Activated naive CD4-positive, alpha-beta T cell (primary cell): ENCODE measurements at regions not wholly inside any gene's neighbourhood (a gene's known extent, or its start where the extent isn't known, plus 50 kb on each side); places are given as distances from the start of the nearest gene placed in this dataset.

Source experiments
- DNase-seq, 4 experiments: peaks; one replicate each; lab custom pipeline; 2025; lab: John Stamatoyannopoulos, UW

DNA sequence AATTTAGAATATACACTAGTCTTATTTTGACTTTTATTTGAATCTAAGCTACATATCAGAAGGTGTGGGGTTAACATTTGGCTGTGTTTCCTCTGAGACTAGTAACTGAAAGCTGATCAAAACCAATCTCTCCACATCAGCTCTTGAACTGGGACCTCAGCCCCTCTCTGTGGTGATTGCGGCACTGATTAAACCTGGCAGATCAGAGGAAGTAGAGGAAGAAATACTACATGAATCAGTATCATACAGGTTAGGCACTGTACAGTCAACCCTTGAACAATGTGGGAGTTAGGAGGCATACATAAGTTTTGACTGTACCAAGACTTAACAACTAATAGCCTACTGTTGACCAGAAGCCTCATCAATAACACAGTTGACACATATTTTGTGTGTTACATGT is 122.5 kb upstream of the C1orf87 start:
- no peak for DNase-seq

DNA sequence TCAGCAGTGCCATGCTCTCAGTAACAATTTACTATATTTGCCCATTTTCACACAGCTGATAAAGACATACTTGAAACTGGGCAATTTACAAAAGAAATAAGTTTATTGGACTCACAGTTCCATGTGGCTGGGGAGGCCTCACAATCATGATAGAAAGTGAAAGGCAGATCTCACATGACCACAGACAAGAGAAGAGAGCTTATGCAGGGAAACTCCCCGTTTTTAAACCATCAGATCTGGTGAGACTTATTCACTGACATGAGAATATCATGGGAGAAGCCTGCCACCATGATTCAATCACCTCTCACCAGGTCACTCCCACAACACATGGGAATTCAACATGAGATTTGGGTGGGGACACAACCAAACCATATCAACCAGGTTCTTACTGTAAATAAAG is 112.1 kb upstream of the C1orf87 start:
- DNase-seq: no peak

GRCh38 chr1:60184521-60184920 is 111.0 kb upstream of the C1orf87 start:
- DNase-seq: no peak

DNA sequence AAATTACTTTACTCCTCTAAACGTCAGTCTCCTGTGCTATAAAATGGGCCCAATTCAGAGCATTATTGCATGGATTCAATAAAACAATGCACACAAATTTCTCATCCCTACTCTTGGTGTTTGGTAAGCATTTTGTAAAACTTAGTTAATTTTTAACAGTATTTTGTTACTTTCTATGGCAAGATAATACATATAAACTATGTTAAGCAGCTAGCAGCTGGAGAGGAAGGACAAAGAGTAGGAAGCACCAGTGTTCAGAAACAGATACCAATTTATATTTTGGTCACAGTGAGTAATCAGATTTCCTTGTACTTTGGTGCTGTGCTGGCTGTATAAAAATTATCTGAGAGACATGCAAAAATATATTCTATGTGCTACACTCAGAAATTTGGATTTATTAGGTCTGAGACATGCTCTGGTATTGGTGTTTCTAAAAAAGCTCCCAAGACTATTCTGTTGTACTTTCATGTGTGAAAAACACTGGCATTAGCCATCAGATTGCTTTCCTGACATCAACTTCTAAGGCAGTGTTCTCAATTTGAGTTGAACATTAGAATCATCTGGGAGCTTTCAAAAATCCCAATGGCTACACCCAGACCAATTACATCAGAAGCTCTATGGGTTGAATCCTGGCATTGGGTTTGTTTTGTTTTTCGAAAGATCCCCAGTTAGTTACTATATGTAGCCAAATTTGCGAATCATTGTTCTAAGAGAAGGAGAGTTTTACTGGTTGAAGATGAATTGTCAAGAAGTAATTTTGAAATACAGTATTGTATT is 100.3 kb upstream of the C1orf87 start:
- no peak for DNase-seq

DNA sequence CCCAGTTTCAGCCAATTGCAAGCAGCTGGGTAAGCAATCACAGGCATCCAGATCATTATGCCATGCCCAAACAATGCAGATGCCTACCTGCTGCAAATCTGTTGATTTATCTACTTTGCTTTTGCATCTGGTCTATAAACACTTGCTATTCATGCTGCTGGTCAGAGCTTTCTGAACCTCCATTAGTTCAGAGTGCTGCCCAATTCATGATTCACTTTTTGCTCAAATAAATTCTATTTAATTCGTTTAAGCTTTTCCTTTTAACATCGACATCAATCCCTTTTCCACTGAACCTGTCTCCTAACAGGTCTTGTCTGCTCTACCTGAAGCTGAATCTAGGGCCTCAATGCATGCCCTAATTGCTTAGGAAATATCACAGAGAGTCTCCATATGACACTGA is 99.4 kb upstream of the C1orf87 start:
- DNase-seq: no peak

GRCh38 chr1:60171801-60172200 is 98.2 kb upstream of the C1orf87 start:
- DNase-seq: no peak

- no peak for DNase-seq
These were observed 97.1 kb upstream of the C1orf87 start for GRCh38 chr1:60170709-60171108.

DNA sequence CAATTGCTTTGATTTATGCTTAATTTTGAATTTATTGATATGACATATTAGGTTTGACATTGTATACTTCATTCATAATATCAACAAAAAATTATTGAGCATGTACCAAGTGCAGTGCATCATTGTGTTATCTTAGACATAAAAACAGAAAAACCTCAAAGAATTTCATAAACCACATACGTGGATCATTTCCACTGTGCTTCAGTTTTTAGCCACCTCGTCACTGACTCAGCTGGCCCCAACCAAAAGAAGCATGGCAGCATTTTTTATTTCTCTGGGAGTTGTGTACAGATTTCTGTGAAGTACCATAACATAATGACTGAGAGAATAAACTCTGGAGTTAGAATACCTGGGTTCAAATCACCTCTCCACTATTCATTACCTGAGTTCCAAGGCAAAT is 95.6 kb upstream of the C1orf87 start:
- DNase-seq: no peak

DNA sequence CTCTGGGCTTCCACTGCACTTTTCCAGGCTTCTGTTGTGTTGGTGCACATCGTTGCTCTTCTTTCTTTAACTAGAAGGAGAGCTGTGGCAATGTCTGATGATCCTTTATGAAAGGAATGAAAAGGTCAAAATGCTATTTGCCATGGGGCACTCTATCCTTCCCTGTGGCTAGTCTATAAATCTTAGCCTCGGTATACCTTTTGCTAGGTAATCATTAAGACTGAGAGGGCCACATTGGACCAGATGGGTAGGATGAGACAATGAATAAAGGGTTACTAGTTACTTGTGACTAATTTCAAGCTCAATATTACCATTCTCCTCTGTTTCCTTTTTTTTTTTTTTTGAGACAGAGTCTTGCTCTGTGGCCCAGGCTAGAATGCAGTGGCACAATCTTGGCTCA is 89.4 kb upstream of the C1orf87 start:
- no peak for DNase-seq

DNA sequence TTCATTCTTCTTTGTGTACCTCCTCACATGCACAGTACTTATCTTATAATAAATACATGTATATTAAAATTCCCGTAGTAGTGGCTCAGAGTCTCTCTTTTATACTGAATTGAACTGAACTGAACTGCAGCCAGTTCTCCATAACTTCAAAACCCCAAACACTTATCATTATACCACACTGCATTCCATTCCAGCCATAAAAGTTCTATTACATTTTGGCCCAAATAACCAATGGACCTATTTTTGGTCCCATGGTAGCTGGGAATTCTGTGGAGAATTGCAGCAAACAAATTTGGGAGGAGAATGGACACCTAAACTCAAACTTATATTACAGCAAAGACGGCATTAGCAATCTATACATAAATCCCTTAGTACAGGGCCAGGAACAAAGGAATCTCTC is 86.6 kb upstream of the C1orf87 start:
- DNase-seq: no peak

DNA sequence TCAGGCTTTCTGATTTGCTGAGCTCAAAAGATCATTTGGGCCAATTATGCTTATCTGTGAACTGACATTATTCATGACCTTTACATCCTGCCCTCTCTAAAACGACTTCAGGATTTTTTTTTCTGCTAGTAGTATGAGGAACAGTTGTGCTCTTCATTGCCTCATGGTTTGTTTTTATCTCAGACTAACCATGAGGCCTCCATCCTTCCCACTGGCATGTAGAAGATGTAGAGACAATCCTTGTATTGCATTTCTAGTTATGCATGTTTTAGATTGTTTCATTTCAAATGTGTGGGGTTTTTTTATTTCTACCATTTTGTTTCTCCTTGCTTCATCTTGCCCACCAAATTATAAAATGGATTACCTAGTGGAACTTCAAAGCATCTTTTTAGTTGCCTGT is 82.8 kb upstream of the C1orf87 start:
- no peak for DNase-seq

GRCh38 chr1:60153961-60154360 is 80.4 kb upstream of the C1orf87 start:
- no peak for DNase-seq

DNA sequence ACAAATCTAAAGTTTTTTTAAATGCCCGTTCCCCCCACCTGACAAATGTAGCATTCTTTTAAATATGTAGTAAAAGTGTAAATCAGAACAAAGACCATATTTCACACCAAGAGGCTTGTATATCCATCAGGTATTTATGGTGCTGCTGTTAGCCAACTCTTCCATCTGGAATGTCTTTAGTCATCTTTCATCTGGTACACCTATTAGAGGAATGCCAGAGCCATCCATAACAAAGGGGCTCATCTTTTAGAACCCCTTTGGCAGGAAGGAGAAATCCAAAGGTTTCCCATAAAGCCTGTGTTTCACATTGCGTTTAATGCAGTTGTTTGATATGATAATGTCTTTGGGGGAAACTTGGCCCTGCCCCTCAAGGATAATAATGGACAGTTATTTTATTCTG is 79.3 kb upstream of the C1orf87 start:
- no peak for DNase-seq

DNA sequence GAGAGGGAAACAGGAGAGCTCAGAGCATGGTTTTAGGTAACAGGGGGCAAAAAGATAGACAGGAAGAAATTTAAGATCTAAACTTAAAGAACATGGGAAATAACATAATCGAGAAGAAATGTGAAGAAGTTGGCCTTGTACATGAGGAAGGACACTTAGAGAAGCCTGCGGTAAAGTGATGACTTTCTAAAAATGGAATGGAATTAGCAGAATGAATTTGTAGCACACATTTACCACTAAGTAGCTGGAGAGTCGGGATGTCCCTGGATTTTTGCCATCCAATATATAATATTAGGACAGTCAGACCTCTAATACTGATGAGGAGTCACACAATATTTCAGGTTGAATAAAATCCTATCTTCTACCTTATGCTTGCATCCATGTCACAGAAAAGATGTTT is 77.7 kb upstream of the C1orf87 start:
- no peak for DNase-seq

- DNase-seq: no peak
These were observed 75.7 kb upstream of the C1orf87 start for GRCh38 chr1:60149251-60149650.

DNA sequence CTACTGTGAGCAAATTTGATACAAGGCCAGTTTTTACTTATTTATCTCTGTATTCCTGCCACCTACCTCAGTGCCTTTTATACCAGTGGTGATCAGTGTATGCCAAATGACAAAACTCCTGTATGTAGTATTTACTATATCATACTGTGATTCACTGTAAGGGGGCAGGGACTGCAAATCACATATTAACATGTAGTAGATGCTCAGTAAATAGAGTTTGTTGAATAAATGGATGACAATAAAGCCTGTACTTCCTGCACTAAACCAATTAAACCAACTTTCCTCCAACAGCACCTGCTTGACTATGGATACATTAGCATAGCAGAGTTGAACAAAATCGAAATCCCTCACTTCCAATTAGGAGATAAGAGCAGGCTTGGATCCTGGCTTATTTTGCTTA is 73.3 kb upstream of the C1orf87 start:
- no peak for DNase-seq

DNA sequence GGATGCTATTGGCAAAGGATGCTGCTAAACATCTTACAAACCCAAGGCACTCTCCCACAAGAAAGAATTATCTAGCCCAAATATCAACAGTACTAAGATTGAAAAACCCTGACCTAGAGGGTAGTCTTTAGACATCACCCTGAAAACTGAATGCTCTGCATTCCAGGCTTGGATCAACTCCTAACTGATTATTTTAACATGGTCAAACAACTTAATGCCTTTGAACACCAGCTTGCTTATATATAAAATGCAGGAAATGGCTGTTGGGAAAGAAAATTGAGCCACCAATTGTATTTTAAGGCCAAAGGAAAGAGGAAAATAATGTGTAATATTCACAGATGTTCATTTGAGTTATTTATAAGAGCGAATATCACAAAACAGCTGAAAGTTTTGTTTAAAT is 72.2 kb upstream of the C1orf87 start:
- no peak for DNase-seq

DNA sequence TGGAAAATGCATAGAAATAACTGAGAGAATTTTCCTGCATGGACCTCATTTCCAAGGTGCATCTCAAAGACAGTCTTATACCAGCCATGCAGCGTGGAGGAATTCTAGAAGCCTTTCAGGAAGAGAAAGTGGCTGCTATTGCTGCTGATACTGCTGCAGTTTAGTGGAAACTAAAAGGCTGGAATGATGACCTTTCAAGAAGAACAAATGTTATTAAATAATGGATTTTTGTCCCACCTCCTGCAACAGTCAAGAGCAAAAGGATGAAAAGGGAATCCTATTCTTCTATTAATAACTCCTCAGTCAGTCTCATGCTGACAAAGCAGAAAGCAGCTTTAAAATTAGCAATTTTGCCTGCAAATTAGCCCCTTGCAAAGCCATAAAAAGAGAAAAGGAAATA is 68.2 kb upstream of the C1orf87 start:
- DNase-seq: no peak

GRCh38 chr1:60141276-60141675 is 67.7 kb upstream of the C1orf87 start:
- DNase-seq: no peak

DNA sequence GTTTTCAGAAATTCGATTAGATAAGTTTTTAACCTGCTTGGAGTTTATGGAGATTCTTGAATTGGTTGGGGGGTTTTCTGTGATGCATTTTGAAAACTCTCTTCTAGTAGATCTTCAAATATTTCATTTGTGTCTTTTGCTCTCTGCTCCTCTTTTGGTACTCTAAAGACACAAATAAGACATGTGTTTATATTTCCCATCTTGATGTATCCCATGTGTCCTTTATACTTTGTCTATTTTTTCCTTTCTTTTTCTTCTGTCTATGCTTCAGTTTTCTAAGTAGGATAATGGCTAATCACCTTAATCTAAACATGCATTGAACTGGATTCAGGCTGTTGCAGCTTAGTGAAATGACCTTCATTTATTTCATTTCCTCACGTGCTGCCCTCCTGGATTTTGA is 63.8 kb upstream of the C1orf87 start:
- DNase-seq: no peak

- no peak for DNase-seq
These were observed 62.8 kb upstream of the C1orf87 start for GRCh38 chr1:60136395-60136794.

GRCh38 chr1:60134716-60135115 is 61.1 kb upstream of the C1orf87 start:
- no peak for DNase-seq

DNA sequence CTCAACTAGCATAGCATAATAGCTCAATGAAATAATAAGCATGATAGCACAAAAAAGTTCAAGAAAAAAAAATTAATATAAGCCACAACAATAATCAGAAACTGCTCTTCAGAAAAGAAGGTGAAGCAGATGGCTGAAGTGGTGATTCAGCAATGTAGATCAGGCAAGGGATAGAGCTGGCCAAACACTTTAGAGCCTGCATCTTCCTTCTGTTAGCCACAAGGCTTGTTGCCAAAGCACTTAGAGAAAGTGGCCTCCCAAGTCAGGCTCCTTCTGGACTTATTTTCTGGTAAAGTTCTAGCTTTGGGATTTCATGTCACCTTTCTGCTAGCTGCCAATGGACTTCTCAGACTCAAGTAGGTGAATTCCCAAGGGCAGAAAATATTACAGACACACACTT is 60.3 kb upstream of the C1orf87 start:
- DNase-seq: no peak

- no peak for DNase-seq
These were observed 59.6 kb upstream of the C1orf87 start for GRCh38 chr1:60133000-60133673.
